PC-3 (cell line): ENCODE measurements at regions not wholly inside any gene's neighbourhood (a gene's known extent, or its start where the extent isn't known, plus 50 kb on each side); places are given as distances from the start of the nearest gene placed in this dataset.

Source experiments
- ATAC-seq: fragments of 200-7000 bp; cut with Tn5 transposase; 2 replicates; pipeline ENCODE4 v1.9.1; 2020; ENCODE audit warnings: mild to moderate bottlenecking, moderate library complexity
- BruUV-seq: library from RNA; stranded (reverse); fragments of 400-500 nt; replicated peaks from 2 replicates; lab custom pipeline; 2021; lab: Mats Ljungman, UMichigan
- CTCF ChIA-PET: fragments of 300-600 bp; sonication (Branson Sonifier 250); formaldehyde crosslinking; loops from one replicate; lab custom pipeline; 2022; ENCODE audit warnings: antibody characterized with exemption; lab: Charles Lee
- POLR2A ChIA-PET: fragments of 300-600 bp; sonication (Branson Sonifier 250); formaldehyde crosslinking; loops from one replicate; lab custom pipeline; 2022; ENCODE audit warnings: antibody characterized with exemption; ENCODE audit not compliant: unreplicated experiment; lab: Charles Lee
- DNase-seq: peaks from one replicate; pipeline ENCODE4 v3.0.0-alpha.2; 2015
- H2AFZ ChIP-seq: fragments of 300-600 bp; sonication (generic); 2 replicates; pipeline ENCODE4 v1.6.0; 2016; ENCODE audit warnings: antibody characterized with exemption, low read length
- H3F3A ChIP-seq: fragments of 300-600 bp; sonication (generic); one replicate; pipeline ENCODE4 v1.6.0; 2017; ENCODE audit warnings: antibody characterized with exemption, low read length, control low read depth, mild to moderate bottlenecking; ENCODE audit not compliant: unreplicated experiment
- H3K27ac ChIP-seq: fragments of 300-600 bp; sonication (generic); 2 replicates; pipeline ENCODE4 v1.5.1; 2016; ENCODE audit warnings: mild to moderate bottlenecking, low read length
- H3K27me3 ChIP-seq: fragments of 300-600 bp; sonication (generic); 2 replicates; pipeline ENCODE4 v1.6.1; 2016; ENCODE audit warnings: low read length, mixed read lengths
- H3K36me3 ChIP-seq: fragments of 300-600 bp; sonication (generic); 2 replicates; pipeline ENCODE4 v1.6.1; 2016; ENCODE audit warnings: low read depth, mixed run types, low read length, mixed read lengths
- H3K4me1 ChIP-seq: fragments of 300-600 bp; sonication (generic); 2 replicates; pipeline ENCODE4 v1.5.1; 2016; ENCODE audit warnings: low read length; ENCODE audit not compliant: insufficient read depth
- H3K4me2 ChIP-seq: fragments of 300-600 bp; sonication (generic); 2 replicates; pipeline ENCODE4 v1.6.0; 2016; ENCODE audit warnings: low read length
- H3K4me3 ChIP-seq: fragments of 300-600 bp; sonication (generic); 2 replicates; pipeline ENCODE4 v1.5.1; 2016; ENCODE audit warnings: mild to moderate bottlenecking, low read length, mixed read lengths
- H3K79me2 ChIP-seq: fragments of 300-600 bp; sonication (generic); 2 replicates; pipeline ENCODE4 v1.6.1; 2017; ENCODE audit warnings: low read length, mixed read lengths
- H3K9ac ChIP-seq: fragments of 300-600 bp; sonication (generic); 2 replicates; pipeline ENCODE4 v1.6.0; 2016; ENCODE audit warnings: mild to moderate bottlenecking, low read length
- H3K9me2 ChIP-seq: fragments of 300-600 bp; sonication (generic); replicated peaks from 2 replicates; pipeline ENCODE4 v1.6.1; 2016; ENCODE audit warnings: mixed run types, low read length, mixed read lengths
- H3K9me3 ChIP-seq: fragments of 300-600 bp; sonication (generic); 2 replicates; pipeline ENCODE4 v1.6.1; 2016; ENCODE audit warnings: low read length, mixed read lengths
- H4K20me1 ChIP-seq: fragments of 300-600 bp; sonication (generic); 2 replicates; pipeline ENCODE4 v1.6.1; 2016; ENCODE audit warnings: low read length, mixed read lengths
- EZH2 ChIP-seq: fragments of 300-600 bp; sonication (generic); IDR thresholded peaks from one replicate; pipeline ENCODE4 v1.6.1; 2017; ENCODE audit warnings: antibody characterized with exemption, mild to moderate bottlenecking, low read length; ENCODE audit not compliant: unreplicated experiment
- EZH2phosphoT487 ChIP-seq: fragments of 300-600 bp; sonication (generic); IDR thresholded peaks from 2 replicates; pipeline ENCODE4 v1.6.1; 2018; ENCODE audit warnings: mild to moderate bottlenecking, antibody characterized with exemption, low read length, borderline replicate concordance
- intact Hi-C: fragments of 100-400 bp; cut with micrococcal nuclease; formaldehyde crosslinking; loops from 2 replicates; pipeline ENCODE4 v1.9.0; 2023
- TF ChIP-seq, protein P1 (sequence below): fragments of 300-600 bp; sonication (generic); conservative IDR thresholded peaks from 2 replicates; pipeline ENCODE4 v1.5.1; 2017; ENCODE audit warnings: antibody characterized with exemption, low read depth, mild to moderate bottlenecking, low read length

DNA sequence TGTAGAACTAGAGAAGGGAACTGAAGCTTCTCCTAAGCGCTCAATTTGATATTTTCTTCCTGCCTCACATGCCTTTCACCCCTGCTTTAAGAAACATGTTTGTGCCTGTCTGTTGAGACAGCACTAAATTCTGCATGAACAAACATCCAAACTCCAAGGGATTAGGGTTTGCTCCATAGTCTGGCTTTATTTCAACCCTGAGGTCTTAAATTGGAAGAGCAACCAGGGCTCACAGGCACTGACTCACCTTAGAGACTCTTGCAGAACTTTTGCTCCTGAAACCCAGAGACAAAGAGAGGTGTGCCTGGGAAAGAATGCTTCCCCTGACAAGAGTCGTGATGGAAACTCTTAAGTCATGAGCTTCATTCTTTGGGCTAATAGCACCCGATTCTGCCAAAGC, 393.9 kb upstream of the MCTP2 start:
- Histone ChIP-seq H3K36me3 (no peaks in the 10 kb centered on the region), H3K9me2 (no peaks in the 10 kb centered on the region), H3K9ac (no peak overlapping the region), H2AFZ (no peak overlapping the region), H3K4me2 (no peak overlapping the region), H3K9me3 (no peaks in the 10 kb centered on the region), H3K79me2 (no peaks in the 10 kb centered on the region), H3K27ac (no peak overlapping the region), H3K27me3 (no peaks in the 10 kb centered on the region), H3K4me3 (no peak overlapping the region), H3K4me1 (no peaks in the 10 kb centered on the region), H4K20me1 (no peaks in the 10 kb centered on the region), H3F3A (no peaks in the 10 kb centered on the region)
- TF ChIP-seq EZH2 (no peak), EZH2phosphoT487 (no peak)
- TF ChIP-seq, protein P1, sequence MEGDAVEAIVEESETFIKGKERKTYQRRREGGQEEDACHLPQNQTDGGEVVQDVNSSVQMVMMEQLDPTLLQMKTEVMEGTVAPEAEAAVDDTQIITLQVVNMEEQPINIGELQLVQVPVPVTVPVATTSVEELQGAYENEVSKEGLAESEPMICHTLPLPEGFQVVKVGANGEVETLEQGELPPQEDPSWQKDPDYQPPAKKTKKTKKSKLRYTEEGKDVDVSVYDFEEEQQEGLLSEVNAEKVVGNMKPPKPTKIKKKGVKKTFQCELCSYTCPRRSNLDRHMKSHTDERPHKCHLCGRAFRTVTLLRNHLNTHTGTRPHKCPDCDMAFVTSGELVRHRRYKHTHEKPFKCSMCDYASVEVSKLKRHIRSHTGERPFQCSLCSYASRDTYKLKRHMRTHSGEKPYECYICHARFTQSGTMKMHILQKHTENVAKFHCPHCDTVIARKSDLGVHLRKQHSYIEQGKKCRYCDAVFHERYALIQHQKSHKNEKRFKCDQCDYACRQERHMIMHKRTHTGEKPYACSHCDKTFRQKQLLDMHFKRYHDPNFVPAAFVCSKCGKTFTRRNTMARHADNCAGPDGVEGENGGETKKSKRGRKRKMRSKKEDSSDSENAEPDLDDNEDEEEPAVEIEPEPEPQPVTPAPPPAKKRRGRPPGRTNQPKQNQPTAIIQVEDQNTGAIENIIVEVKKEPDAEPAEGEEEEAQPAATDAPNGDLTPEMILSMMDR = no peak
- no TSS peak for BruUV-seq
- no peak for DNase-seq
- CTCF ChIA-PET = no interaction called here
- POLR2A ChIA-PET = no interaction called here
- no peak for ATAC-seq
- intact Hi-C loops = loop anchor here (10.0 kb wide), 1 partner anchor 313 kb away; no protein-coding TSS in a partner anchor

DNA sequence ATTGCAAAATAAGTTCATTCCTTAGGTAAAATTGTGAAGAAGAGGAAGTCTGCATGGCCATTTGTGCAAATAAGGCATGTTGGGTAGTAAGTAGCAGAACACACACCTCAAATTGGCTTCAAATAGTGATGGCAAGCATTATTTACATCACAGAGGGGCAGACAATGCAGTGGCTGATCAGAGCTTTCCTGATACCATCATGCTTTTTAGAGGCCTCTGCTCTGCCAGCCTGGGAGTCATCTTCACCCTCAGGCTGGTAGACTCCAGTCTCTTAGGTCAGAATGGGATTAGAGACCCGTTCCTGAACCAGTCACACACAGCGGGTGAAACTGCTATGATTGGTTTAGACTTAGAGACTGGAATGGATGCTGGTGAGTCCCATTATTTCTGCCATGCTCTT, 396.0 kb upstream of the MCTP2 start:
- Histone ChIP-seq H3K9me2 (no peaks in the 10 kb centered on the region), H3K27ac (no peak overlapping the region), H3K9me3 (no peaks in the 10 kb centered on the region), H3K4me2 (no peak overlapping the region), H3K4me1 (no peaks in the 10 kb centered on the region), H2AFZ (no peak overlapping the region), H3F3A (no peaks in the 10 kb centered on the region), H4K20me1 (no peaks in the 10 kb centered on the region), H3K4me3 (no peak overlapping the region), H3K27me3 (no peaks in the 10 kb centered on the region), H3K79me2 (no peaks in the 10 kb centered on the region), H3K9ac (no peak overlapping the region), H3K36me3 (no peaks in the 10 kb centered on the region)
- ATAC-seq (no peak), DNase-seq (no peak)
- POLR2A ChIA-PET = no interaction called here
- no TSS peak for BruUV-seq
- CTCF ChIA-PET = no interaction called here
- intact Hi-C loops = loop anchor here (10.0 kb wide), 1 partner anchor 311 kb away; no protein-coding TSS in a partner anchor
- TF ChIP-seq EZH2phosphoT487 = no peak
- no peak for TF ChIP-seq EZH2
- TF ChIP-seq, protein P1 = no peak

DNA sequence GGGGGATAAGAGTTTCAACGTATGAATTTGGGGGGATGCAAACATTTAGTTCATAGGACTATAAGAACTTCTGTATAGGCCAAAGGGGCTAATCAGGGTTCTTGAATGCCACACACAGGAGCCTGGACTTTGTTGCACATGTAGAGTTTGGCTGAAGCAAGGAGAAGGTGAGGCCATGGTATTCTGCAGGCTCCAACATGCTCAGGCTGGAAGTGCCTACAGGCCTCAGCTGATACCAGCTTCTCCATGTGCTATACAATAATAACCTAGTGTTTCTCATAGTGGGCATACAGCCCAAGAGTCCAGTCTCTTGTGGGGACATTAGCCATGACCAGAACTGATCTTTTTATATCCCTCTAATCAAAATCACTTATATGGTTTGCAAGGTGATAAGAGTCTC, 399.7 kb upstream of the MCTP2 start:
- no peak for DNase-seq
- ATAC-seq = no peak
- intact Hi-C loops = loop anchor here (10.0 kb wide), 1 partner anchor 307 kb away; no protein-coding TSS in a partner anchor

More for the DNA sequence above, 399.7 kb upstream of the MCTP2 start:
- BruUV-seq = no TSS peak
- Histone ChIP-seq H2AFZ (no peak overlapping the region), H3K9me3 (no peaks in the 10 kb centered on the region), H3K4me3 (no peak overlapping the region), H3K4me2 (no peak overlapping the region), H3K79me2 (no peaks in the 10 kb centered on the region), H3K36me3 (no peaks in the 10 kb centered on the region), H4K20me1 (no peaks in the 10 kb centered on the region), H3K27me3 (no peaks in the 10 kb centered on the region), H3K9me2 (no peaks in the 10 kb centered on the region), H3K27ac (no peak overlapping the region), H3K9ac (no peak overlapping the region), H3K4me1 (no peaks in the 10 kb centered on the region), H3F3A (no peaks in the 10 kb centered on the region)
- CTCF ChIA-PET = no interaction called here
- TF ChIP-seq EZH2 (no peak), EZH2phosphoT487 (no peak)
- TF ChIP-seq, protein P1 = no peak
- POLR2A ChIA-PET = no interaction called here
